Mucosa of gallbladder (tissue), 1 donor: ENCODE measurements at regions not wholly inside any gene's neighbourhood (a gene's known extent, or its start where the extent isn't known, plus 50 kb on each side); places are given as distances from the start of the nearest gene placed in this dataset.

Experiments
- DNase-seq: peaks from one replicate; pipeline ENCODE4 v3.0.0-alpha.2; 2020; ENCODE audit warnings: low spot score
- donor health status: DM: no; HTN: no; CAD: no.

DNA sequence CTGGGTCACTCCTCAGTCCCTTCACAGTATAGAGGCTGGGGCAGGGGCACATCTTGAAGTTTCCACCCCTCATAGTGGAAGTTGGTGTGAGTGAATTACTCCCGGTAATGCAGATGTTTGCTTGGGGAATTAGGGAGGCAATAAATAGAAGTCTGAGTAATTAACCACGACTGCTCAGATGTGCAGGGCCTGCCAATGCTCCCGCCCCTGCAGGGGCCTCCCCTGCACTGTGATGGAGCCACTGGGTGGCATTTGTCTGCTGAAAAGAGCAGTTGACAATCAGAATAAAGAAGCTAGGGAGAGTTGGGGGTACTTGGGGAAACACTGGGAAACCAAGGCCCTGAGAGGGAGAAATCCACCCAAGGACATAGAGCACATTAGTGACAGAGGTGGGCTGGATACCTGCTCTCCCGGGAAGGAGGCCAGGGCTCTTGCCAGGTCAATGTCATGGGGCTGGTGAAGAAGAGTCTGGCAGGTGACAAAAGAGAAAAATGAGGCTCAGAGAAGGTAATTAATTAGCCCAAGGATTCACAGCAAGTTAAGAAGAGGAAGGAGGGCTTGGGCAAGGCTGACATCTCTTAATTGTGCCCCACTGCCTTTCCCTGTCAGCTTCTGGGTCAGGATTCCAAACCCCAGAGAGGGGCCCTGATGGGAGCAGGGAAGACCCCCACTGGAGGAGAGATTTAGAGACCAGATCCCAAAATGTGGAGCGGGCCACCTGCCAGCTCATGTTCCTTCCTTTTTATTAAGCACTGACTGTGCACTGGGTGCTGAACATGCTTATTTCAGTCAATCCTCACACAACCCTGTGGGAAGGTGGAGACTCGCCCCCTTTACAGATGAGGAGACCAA lies 436.2 kb downstream of the MATN1 start:
- no peak for DNase-seq

DNA sequence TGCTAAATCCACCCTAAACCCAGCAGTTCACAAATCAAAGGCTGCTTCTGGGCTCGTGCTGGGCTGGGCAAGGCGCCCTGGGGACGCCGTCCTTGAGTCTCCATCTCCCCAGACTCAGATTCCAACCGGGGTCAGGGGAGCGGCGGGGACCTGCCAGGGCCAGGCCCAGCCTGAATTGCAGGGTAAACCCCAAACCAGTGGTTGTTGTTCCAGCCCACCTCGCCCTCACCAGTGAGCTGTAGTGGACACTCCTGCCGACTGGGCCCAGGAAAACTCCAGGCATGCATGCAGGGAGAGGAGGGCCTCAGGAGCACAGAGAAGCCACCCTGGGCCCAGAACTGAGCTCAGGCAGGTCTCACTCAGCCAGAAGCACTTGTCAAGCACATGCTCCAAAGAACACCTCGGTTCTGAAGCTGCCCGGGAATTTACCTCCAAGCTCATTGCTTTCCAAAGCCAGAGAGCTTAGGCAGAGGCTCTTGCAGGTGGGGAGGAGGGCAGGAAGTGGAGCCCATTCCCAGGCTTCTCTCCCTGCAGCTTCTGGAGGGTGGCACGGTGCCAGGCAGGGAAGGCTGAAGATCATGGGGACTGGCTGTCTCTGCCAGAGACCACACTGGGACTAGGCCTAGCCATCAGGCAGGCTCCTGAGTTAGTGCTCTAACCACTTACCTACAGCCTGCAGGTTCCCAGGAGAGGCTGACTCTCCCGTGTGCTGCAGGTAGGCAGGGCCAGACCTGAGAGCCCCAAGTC lies 437.0 kb downstream of the MATN1 start:
- DNase-seq, result no peak

DNA sequence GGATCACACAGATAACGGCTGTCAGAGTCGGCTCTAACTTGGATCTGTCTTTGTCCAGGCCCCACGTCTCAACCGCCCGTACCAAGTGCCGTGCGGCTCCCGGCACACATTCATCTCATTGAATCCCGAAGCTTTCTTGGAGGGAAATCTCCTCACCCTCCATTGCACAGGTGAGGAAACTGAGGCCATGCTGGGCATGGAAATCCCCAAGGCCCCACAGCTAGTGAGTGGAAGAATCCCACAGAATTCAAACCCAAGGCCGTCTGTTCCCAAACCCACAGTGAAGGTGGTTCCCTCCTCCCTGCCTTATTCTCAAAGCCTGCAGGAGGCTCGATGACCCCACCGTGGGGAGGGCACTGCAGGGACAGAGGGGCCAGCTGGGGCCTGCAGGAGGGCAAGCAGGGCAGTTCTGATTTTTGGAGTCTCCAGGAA lies 437.9 kb downstream of the MATN1 start:
- no peak for DNase-seq

DNA sequence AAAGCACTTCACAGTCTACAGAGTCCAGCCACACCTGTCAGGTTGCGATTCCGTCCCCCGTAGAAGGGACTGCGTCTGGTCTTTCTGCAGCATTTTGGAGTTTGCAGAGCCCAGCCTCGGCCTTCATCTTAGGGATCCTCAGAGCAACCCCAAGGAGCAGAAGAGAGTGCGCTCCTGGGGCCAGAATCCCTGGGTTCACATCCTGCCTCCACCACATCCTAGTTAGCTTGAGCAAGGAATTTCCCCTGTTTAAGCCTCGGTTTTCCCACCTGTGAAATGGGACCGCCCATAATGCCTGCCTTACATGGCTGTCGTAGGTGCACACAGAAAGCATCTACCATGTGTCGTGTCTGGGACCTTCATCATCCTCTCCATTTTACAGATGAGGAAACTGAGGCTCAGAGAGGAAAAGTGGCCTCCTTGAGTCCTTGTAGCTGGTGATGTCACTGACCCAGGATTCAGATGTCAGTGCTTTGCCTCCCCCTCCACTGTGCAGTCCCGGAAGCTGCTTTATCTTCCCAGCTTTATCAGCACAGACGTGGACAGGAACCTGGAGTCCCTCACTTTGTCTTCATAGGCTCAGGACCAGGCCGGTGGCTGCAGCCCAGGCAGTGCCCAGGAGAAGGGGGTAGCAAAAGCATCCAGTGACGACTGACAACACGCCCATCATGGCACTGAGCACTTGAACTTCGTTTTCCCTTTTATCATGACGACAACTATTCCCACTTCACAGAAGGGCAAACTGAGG lies 438.5 kb downstream of the MATN1 start:
- no peak for DNase-seq

DNA sequence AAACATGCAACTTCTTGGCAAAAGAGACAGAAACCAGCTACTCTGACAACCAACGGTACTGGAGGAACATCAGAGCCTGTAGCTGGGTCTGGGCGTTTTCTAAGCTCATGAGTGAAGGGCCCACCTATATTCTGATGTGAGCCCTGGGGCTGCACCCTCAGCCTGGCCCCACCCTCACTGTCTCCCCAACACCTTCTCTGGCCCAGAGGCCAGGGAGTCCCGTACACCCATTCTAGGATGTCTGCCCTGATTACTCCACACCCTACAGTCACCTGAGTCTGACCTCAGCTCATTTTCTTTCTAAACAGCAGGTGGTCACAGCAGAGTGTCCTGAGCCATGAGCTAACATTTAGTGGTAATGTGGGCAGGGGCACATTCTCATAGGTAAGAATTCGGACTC lies 439.2 kb downstream of the MATN1 start:
- DNase-seq, result no peak

DNA sequence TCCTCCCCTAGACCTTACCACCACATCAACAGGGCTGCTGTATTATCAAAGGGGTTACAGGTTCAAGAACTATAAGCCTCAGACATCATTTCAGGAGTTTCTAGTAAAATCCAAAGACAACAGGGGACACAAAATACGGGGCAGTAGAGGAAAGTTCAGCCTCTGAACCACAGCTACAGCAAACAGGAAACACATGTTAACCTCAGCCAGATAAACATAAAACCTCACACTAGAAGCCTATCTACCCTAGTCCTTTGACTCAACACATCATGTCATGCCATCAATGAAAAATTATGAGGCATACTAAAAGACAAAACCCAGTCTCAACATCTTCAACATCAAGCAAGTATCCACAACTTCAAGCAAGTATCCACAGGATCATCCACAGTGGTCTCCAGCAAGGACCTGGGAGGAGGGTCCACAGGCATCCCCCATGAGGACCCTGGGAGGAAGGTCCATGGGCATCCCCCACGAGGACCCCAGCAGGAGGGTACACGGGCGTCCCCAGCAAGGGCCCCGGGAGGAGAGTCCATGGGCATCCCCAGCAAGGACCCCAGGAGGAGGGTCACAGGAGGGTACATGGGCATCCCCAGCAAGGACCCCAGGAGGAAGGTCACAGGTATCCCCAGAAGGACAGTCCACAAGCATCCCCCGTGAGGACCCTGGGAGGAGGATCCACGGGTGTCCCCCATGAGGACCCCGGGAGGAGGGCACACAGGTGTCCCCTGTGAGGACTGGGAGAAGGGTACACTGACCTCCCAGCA lies 440.0 kb downstream of the MATN1 start:
- DNase-seq, result no peak

DNA sequence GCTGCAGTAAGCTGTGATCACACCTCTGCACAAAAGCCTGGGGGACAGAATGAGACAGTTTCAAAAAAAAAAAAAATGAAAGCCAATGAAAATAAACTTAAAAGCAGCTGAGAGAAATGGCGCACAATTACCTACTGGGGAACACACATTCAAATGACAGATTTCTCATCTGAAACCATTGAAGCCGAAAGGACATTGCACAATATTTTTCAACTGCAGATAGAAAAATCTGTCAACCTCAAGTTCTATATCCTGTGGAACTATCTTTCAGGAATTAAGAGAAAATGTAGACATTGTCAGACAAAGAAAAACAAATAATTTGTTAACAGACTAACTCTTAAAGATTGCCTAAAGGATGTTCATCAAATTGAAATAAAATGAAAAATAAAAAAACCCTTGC lies 442.8 kb downstream of the MATN1 start:
- DNase-seq, result no peak

DNA sequence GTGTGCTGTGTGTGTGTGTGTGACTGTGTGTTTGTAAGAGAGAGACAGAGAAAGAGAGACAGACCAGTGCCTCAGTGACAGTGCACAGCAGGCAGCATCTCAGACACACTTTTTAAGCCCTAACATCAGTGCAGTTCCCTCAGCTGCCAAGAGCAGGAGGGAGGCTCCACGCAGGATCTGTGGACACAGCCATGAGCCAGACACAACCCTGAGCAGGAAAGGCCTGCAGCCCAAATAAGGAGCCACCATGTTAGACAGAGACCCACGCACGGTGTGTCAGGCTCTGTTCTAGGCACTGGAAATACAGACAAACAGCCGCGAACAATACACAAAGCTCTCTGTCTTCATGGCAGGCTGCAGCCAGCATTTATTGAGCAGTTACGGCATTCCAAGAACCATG lies 445.5 kb downstream of the MATN1 start:
- DNase-seq, result no peak

DNA sequence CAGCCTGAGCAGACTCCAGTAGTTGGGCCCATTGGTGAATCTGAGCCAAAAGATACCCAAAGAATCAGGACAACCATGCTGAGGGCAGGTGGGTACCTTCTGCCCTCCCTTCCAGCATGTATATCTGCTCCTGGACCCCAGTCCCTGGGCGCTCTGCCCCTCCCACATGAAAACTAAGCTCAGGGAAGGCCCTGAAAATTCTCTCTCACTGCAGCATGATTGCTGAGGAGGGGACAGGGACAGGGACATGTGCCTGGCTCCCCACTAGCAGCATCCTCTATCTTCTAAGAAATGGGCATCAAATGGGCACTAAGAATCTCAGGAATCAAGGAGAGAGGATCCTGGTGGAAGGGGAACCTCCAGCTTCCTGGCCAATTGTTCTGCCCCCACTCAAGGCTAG lies 446.0 kb downstream of the MATN1 start:
- DNase-seq, result no peak

DNA sequence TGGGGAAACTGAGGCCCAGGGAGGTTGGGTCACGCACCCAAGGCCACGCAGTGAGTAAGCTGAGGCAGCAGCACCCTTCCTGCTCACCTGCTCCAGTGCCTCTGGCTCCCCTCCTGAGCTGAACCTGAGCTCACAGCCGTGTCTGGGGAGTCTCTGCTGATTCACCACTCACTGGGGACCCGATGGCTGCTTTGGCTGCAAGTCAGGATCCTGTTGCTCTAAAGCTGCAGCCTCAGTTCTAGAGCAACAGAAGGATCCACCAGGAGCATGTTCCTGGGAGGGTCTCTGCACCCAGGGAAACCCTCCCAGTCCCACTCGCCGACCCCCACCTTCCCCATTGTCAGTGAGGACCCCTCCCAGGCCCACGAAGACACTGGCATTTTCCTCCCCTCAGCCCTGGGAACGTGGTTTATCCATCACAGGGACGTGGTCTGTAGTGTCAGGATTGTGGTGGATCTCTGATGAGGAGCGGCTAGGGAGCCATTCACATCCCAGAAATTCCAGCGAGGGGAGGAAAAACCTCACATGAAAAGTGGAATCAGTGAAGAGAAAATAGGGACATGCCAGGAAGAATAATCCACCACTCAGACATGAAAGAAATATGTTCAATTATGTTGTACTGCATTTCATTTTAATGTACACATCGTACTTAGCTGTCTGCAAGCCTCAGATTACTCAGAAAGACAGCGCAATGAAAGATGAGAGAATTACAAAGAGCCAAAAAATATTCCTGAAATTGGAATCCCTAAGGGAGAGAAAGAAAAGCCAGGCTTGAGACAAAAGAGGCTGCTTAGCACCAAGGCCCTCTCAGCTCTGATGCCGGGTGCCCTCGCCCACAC lies 447.2 kb downstream of the MATN1 start:
- DNase-seq, result no peak

DNA sequence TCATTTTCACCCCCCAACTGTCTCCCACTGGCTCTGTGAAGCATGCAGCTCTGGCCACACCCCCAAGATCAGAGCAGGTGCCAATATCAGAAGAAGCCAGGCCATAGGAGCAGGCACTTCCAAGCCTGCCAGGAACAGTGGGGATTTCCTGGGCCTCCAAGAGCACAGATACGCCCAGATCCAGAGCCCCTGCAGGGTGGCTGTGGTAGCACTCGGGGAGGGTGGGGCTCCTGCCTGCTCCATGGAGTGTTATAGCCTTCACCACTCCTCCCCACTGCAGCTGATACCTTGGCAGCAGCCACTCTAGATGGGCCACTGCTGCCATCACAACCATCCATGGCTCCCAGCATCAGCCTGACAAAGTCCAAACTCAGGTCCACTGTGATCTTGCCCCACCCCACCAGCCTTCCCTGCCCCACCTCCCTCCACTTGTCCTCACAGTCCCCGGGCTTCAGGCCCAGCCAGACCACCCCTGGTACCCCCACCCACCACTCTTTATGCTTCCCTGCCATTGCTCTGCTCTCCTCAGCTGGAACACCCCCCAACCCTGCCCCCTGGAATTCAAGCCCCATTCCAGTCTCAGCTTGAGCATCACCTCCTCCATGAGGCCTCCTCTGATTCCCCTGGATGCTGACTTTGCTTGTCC lies 448.3 kb downstream of the MATN1 start:
- DNase-seq, result no peak

DNA sequence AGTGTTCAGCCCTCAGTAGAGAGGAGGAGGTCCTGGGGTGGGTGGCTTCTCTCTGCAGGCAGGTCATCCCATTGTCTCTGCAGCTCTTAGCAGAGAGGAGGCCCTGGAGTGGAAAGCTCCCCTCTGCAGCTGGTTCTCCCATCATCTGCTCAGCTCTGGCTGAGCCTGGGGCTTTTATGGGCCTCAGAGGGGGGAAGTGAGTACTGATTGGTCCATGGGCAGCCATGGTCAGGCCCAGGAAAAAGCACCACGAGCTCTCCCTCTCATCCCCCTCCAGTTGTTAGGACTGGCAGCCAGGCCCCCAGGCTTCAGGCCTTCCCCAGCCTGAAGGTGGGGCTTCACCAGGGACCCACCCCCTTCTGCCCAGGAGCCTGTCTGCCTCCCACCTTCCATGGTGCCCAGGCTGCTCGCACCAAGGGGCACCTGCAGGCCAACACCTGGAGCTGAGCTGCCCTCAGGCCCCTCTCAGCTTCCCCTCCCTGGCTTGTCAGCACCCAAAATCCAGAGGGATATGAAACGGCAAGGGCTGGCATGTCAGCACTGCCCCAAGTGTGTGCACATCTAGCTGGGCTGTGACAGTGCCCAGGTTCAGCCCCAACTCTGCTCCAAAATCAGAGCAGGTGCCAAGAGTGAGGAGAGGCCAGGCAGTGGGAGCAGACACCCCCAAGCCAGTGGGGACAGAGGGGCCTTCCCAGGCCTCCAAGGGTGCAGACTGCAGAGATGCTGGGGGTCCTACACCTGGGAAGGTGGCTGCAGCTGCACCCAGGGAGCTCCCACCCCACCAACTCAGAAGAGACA lies 449.0 kb downstream of the MATN1 start:
- DNase-seq, result no peak

DNA sequence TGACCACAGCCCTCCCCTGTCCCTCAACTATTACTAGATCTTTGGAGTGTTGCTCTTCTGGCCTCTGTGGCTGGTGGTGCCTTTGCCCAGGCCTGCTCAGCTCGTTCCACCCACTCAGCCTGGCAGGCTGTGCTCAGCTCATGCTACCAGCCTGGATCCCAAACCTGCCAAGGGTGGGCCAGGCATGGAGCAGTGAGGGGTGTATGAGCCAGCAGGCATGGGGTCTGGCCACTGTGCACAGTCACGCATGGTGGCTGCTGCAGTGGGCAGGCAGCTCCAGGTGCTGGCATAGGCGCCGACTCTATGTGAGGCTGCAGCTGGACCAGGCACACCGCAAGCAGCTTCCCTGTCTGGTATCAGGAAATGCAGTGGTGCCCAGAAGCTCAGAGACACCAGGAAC lies 449.9 kb downstream of the MATN1 start:
- DNase-seq, result no peak

DNA sequence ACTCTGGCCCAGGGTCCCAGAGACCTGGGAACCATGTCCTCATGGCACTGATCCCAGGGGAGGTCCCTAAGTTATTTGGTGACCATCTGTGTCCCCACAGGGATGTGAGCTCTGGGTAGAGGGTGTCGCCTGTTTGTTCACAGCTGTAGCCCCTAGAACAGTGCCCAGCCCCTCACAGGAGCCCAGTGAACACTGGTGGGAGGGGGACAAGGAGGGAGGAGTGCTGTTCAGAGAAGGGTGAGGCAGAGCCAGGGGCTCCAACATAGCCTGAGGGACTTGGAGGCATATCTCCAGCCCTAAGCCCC lies 450.4 kb downstream of the MATN1 start:
- DNase-seq, result no peak

DNA sequence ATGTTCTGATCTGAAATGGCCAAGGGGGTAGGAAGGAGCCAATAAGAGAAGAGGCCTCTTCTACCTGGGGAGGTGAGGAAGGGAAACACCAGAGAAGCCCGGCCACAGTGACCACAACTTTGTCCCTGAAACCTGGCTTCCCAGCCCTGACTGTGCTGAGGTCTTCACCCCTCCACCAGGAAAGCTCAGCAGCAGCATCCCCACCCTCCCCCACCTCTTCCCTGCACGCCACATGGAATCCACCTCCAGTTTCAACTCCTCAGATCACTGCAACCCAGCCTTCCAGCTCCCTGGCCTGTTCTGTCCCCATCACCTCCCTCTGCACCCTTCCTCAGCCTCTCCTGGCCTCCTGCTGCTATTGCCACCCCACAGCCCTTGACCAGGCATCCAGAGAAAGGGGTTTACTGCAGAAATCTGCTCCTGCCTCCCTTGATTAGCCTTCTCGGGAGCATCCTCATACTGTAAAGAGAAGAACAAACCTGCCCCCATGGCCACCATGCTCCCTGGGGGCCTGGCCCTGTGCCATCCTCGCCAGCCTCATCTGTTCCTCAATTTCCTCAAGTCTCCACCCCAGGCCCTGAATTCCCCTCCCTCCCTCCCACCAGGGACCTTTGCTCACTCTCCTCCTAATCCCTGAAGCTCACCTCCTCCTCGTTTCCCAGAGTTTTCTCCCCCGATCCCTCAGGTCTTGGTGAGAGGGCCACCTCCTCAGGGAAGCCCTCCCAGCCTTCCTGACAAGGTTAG lies 450.9 kb downstream of the MATN1 start:
- no peak for DNase-seq

DNA sequence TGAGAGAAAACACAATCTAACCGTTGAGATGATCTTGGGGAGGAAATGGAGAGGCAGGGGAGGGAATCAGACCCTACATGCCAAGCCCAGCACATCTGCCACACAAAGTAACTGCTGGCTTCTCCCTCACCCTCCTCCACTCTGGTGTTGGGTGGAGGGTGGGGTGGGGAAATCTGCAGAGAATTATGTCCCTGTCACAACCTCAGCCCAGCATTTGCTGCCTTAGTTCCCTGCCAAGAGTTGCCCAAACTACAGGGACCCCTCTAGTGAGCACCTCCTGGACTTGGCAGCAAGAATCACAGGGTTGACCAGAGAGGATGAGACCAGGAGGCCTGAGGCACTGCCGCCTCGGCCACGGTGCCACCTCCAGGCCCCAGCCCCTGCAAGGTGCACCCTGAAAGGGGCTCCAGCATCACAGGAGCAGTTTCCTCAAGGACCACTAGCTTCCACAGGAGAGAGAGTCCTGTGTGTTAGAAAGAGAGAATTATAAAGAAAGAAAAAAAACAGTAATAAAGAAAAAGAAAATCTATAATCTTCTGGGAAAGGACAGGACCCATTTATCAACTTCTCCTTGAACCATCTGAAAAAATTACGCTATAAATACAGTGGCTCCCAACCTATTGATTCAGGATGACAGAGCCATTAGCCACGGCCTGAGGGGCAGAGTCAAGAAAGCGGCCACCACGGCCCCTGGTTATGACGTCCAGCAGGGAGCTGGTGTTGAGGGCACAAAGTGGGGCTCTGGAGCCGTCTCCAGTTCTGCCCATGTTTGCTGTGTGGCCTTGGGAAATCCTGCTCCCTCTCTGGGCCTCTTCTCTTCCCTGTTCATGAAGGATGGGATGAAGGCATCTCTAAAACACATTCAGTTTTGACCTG lies 451.7 kb downstream of the MATN1 start:
- DNase-seq, result no peak

DNA sequence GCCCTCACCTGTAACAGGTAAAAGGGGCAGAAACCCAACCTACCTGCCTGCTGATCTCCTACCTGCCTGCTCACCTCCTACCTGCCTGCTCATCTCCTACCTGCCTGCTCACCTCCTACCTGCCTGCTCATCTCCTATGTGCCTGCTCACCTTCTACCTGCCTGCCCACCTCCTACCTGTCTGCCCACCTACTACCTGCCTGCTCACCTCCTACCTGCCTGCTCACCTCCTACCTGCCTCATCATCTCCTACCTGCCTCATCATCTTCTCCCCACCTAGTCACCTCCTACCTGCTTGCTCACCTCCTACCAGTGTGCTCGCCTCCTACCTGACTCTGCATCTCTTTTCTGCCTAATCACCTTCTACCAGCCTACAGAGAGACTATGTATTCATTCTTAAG lies 452.9 kb downstream of the MATN1 start:
- DNase-seq, result no peak
